Psoas muscle (tissue), 7 donors: ENCODE measurements at regions not wholly inside any gene's neighbourhood (a gene's known extent, or its start where the extent isn't known, plus 50 kb on each side); places are given as distances from the start of the nearest gene placed in this dataset.

ENCODE experiments used
- ATAC-seq, 4 donors: fragments of 200-7000 bp; cut with Tn5 transposase; one replicate each; pipeline ENCODE4 v1.9.1; 2020; ENCODE audit warnings: moderate library complexity in 3 of 4, mild to moderate bottlenecking in 2 of 4
- DNase-seq, 2 donors: peaks; one replicate each; pipeline ENCODE4 v3.0.0-alpha.2; 2020
- H3K27ac ChIP-seq: fragments of 200-600 bp; one replicate; pipeline ENCODE4 v1.8.0; 2022
- H3K27me3 ChIP-seq, 3 donors: fragments of 200-600 bp in 1 of 3; one replicate each; pipeline versions ENCODE4 v1.6.1 to v1.8.0; 2013 to 2022; ENCODE audit warnings: low read length in 2 of 3, mild to moderate bottlenecking in 2 of 3, moderate library complexity in 1 of 3; ENCODE audit not compliant: insufficient read depth in 3 of 3
- H3K36me3 ChIP-seq, 2 donors: fragments of 200-600 bp in 1 of 2; one replicate each; pipeline versions ENCODE4 v1.6.1 to v1.8.0; 2013 to 2022; ENCODE audit warnings: low read depth in 1 of 2, mild to moderate bottlenecking in 1 of 2, moderate library complexity in 1 of 2; ENCODE audit not compliant: insufficient read depth in 1 of 2
- H3K4me1 ChIP-seq: fragments of 200-600 bp; one replicate; pipeline ENCODE4 v1.8.0; 2022
- H3K4me3 ChIP-seq: fragments of 200-600 bp; one replicate; pipeline ENCODE4 v1.8.0; 2022; ENCODE audit warnings: mild to moderate bottlenecking
- H3K9me3 ChIP-seq: fragments of 200-600 bp; one replicate; pipeline ENCODE4 v1.8.0; 2022
- CTCF ChIP-seq: fragments of 200-600 bp; IDR thresholded peaks from one replicate; pipeline ENCODE4 v1.8.0; 2022; ENCODE audit warnings: antibody characterized with exemption
- WGBS, 3 donors: extraction: QIAGEN DNeasy Blood & Tissue Kit; methylation state at CpG; one replicate each; pipeline versions ENCODE4 v1.1.6 to v1.1.7; 2013; 5-methylcytosine and 5-hydroxymethylcytosine counted together
- intact Hi-C, 2 donors: fragments of 100-400 bp; cut with DNase I; formaldehyde crosslinking; loops; one replicate each; pipeline versions ENCODE4 v1.11.0 to v1.14.2; 2022
- donor health status: healthy with polysubstance abuse.
- donor health status: DM: no; HTN: no; CAD: no; lungs with moderate emphysema.
- donor health status: Bipolar disorder and iron deficiency.
- donor health status: healthy.
- donor health status: DM: yes; HTN: yes; CAD: no.
- donor health status: DM: no; HTN: no; CAD: no.
- donor health status: DM: yes; HTN: yes; CAD: no.

GRCh38 chr12:105977652-105978051 is 161.1 kb downstream of the NUAK1 start:
- TF ChIP-seq CTCF = no peak
- Histone ChIP-seq H3K27ac (no peak overlapping the region), H3K27me3 (no peaks in the 10 kb centered on the region), H3K9me3 (no peaks in the 10 kb centered on the region), H3K36me3 (peaks cover 0 to 2% of the 10 kb centered on the region in 2 donors), H3K4me3 (no peak overlapping the region), H3K4me1 (peaks cover 13% of the 10 kb centered on the region)
- ATAC-seq = no peak
- no peak for DNase-seq
- 90 to 97% (median 92%) methylated on average over 1 of the region's 1 CpG for WGBS, 3 donors
- intact Hi-C loops = no loop called here

- 90 to 96% (median 91%) methylated on average over 3 of the region's 3 CpGs for WGBS, 3 donors
- peaks cover 0 to 2% of the 10 kb centered on the region in 2 donors for H3K36me3 ChIP-seq
- H3K27ac ChIP-seq = no peak overlapping the region
- no peaks in the 10 kb centered on the region for H3K9me3 ChIP-seq
- DNase-seq (no peak), ATAC-seq (no peak)
- H3K27me3 ChIP-seq = no peaks in the 10 kb centered on the region
- intact Hi-C loops = no loop called here
- no peak overlapping the region for H3K4me3 ChIP-seq
- peaks cover 13% of the 10 kb centered on the region for H3K4me1 ChIP-seq
- no peak for TF ChIP-seq CTCF
Observed at GRCh38 chr12:105978276-105978675, 160.5 kb downstream of the NUAK1 start.

- Histone ChIP-seq H3K36me3 (peaks cover 0 to 2% of the 10 kb centered on the region in 2 donors), H3K4me3 (no peak overlapping the region), H3K4me1 (peaks cover 13% of the 10 kb centered on the region), H3K27me3 (no peaks in the 10 kb centered on the region), H3K9me3 (no peaks in the 10 kb centered on the region), H3K27ac (no peak overlapping the region)
- DNase-seq (no peak), ATAC-seq (no peak)
- intact Hi-C loops = no loop called here
- WGBS, 3 donors = 63 to 78% (median 75%) methylated on average over 3 of the region's 3 CpGs
- no peak for TF ChIP-seq CTCF
Observed at GRCh38 chr12:105978686-105979085, 160.1 kb downstream of the NUAK1 start.

GRCh38 chr12:105980085-105980484 is 158.7 kb downstream of the NUAK1 start:
- H3K27me3 ChIP-seq = no peaks in the 10 kb centered on the region
- no peak for ATAC-seq
- intact Hi-C loops = no loop called here
- H3K4me3 ChIP-seq = no peak overlapping the region
- no peak for DNase-seq
- no peak for TF ChIP-seq CTCF
- WGBS, 3 donors = 97 to 98% (median 97%) methylated on average over 1 of the region's 1 CpG
- H3K9me3 ChIP-seq = no peaks in the 10 kb centered on the region
- H3K4me1 ChIP-seq = peaks cover 13% of the 10 kb centered on the region
- H3K27ac ChIP-seq = no peak overlapping the region
- H3K36me3 ChIP-seq = no peaks in the 10 kb centered on the region

GRCh38 chr12:105980533-105980932 is 158.2 kb downstream of the NUAK1 start:
- H3K9me3 ChIP-seq = no peaks in the 10 kb centered on the region
- peaks cover 13% of the 10 kb centered on the region for H3K4me1 ChIP-seq
- no peak for TF ChIP-seq CTCF
- DNase-seq (no peak), ATAC-seq (no peak)
- no peaks in the 10 kb centered on the region for H3K27me3 ChIP-seq
- WGBS, 3 donors = 84 to 97% (median 90%) methylated on average over 5 of the region's 5 CpGs
- no peaks in the 10 kb centered on the region for H3K36me3 ChIP-seq
- no peak overlapping the region for H3K27ac ChIP-seq
- H3K4me3 ChIP-seq = no peak overlapping the region
- intact Hi-C loops = no loop called here
